Osteoblast (primary cell): ENCODE measurements at regions not wholly inside any gene's neighbourhood (a gene's known extent, or its start where the extent isn't known, plus 50 kb on each side); places are given as distances from the start of the nearest gene placed in this dataset.

Source experiments
- DNase-seq: peaks from one replicate; pipeline ENCODE4 v3.0.0; 2011; ENCODE audit warnings: low spot score, mixed read lengths; ENCODE audit not compliant: insufficient read length; ENCODE audit errors: missing footprints
- H2AFZ ChIP-seq: 2 replicates; pipeline ENCODE4 v1.6.0; 2011; ENCODE audit warnings: mild to moderate bottlenecking, low read length
- H3K27ac ChIP-seq: 2 replicates; pipeline ENCODE4 v1.5.1; 2011; ENCODE audit warnings: mild to moderate bottlenecking, low read depth, low read length, moderate library complexity
- H3K27me3 ChIP-seq: 2 replicates; pipeline ENCODE4 v1.6.0; 2012; ENCODE audit warnings: mild to moderate bottlenecking, control low read depth, inconsistent platforms, low read length, moderate library complexity; ENCODE audit not compliant: insufficient read depth
- H3K36me3 ChIP-seq: 2 replicates; pipeline ENCODE4 v1.5.1; 2011; ENCODE audit warnings: mild to moderate bottlenecking, low read length, control low read depth, moderate library complexity; ENCODE audit not compliant: insufficient read depth
- H3K4me1 ChIP-seq: 2 replicates; pipeline ENCODE4 v1.5.1; 2011; ENCODE audit warnings: mild to moderate bottlenecking, low read length, control low read depth, moderate library complexity; ENCODE audit not compliant: insufficient read depth
- H3K4me2 ChIP-seq: 2 replicates; pipeline ENCODE4 v1.6.0; 2011; ENCODE audit warnings: mild to moderate bottlenecking, low read length; ENCODE audit not compliant: insufficient read depth
- H3K4me3 ChIP-seq: fragments of 200-600 bp; sonication (generic); 3 replicates; pipeline ENCODE4 v1.5.1; 2012; ENCODE audit warnings: mild to moderate bottlenecking, low read length, inconsistent platforms; ENCODE audit not compliant: insufficient read depth
- H3K79me2 ChIP-seq: 2 replicates; pipeline ENCODE4 v1.6.0; 2012; ENCODE audit warnings: mild to moderate bottlenecking, low read length, control low read depth, inconsistent platforms; ENCODE audit not compliant: insufficient read depth
- H3K9me3 ChIP-seq: 2 replicates; pipeline ENCODE4 v1.5.1; 2011; ENCODE audit warnings: low read depth, low read length, control low read depth
- H4K20me1 ChIP-seq: 2 replicates; pipeline ENCODE4 v1.6.0; 2012; ENCODE audit warnings: mild to moderate bottlenecking, low read length, control low read depth; ENCODE audit not compliant: insufficient read depth
- TF ChIP-seq, protein P1 (sequence below): IDR thresholded peaks from 2 replicates; pipeline ENCODE4 v1.5.1; 2011; ENCODE audit warnings: mild to moderate bottlenecking, low read depth, low read length, moderate library complexity; ENCODE audit errors: extremely low read depth

DNA sequence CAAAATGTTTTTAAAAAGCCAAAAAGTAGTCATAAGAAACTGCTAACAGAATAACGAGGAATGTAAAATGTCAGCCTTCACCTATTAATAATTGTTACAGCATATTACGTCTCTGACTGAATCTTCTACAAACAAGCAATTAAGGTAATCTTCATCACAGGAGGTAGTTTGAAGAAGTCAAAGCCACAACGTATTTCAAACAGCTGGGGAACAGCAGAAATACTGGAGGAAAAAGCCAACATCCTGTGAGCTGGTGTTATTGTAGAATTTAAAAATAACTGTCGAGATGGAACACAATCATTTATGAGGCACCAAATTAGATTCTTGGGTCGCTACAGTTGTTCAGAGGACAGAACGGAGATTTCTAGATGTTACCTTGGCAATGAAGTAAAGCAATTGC is 450.5 kb downstream of the AGTPBP1 start:
- Histone ChIP-seq H3K9me3 (no peaks in the 10 kb centered on the region), H3K27ac (no peak overlapping the region), H3K36me3 (no peaks in the 10 kb centered on the region), H2AFZ (no peak overlapping the region), H3K4me3 (no peak overlapping the region), H4K20me1 (no peaks in the 10 kb centered on the region), H3K4me1 (no peaks in the 10 kb centered on the region), H3K4me2 (no peak overlapping the region), H3K27me3 (no peaks in the 10 kb centered on the region), H3K79me2 (no peaks in the 10 kb centered on the region)
- TF ChIP-seq, protein P1, sequence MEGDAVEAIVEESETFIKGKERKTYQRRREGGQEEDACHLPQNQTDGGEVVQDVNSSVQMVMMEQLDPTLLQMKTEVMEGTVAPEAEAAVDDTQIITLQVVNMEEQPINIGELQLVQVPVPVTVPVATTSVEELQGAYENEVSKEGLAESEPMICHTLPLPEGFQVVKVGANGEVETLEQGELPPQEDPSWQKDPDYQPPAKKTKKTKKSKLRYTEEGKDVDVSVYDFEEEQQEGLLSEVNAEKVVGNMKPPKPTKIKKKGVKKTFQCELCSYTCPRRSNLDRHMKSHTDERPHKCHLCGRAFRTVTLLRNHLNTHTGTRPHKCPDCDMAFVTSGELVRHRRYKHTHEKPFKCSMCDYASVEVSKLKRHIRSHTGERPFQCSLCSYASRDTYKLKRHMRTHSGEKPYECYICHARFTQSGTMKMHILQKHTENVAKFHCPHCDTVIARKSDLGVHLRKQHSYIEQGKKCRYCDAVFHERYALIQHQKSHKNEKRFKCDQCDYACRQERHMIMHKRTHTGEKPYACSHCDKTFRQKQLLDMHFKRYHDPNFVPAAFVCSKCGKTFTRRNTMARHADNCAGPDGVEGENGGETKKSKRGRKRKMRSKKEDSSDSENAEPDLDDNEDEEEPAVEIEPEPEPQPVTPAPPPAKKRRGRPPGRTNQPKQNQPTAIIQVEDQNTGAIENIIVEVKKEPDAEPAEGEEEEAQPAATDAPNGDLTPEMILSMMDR = no peak
- DNase-seq = no peak

DNA sequence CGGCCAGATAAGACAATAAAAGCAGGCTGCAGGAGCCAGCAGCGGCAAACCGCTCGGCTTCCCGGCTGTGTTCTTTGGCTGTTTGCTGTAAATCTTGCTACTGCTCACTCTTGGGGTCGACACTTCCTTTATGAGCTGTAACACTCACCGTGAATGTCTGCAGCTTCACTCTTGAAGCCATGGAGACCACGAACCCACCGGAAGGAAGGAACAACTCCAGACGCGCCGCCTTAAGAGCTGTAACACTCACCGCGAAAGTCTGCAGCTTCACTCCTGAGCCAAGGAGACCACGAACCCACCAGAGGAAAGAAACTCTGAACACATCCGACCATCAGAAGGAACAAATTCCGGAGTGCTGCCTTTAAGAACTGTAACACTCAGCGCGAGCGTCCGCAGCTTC is 451.7 kb downstream of the AGTPBP1 start:
- Histone ChIP-seq H2AFZ (no peak overlapping the region), H3K27ac (no peak overlapping the region), H3K4me2 (no peak overlapping the region), H3K36me3 (no peaks in the 10 kb centered on the region), H4K20me1 (no peaks in the 10 kb centered on the region), H3K9me3 (no peaks in the 10 kb centered on the region), H3K79me2 (no peaks in the 10 kb centered on the region), H3K4me3 (no peak overlapping the region), H3K4me1 (no peaks in the 10 kb centered on the region), H3K27me3 (no peaks in the 10 kb centered on the region)
- no peak for DNase-seq
- TF ChIP-seq, protein P1 = no peak

DNA sequence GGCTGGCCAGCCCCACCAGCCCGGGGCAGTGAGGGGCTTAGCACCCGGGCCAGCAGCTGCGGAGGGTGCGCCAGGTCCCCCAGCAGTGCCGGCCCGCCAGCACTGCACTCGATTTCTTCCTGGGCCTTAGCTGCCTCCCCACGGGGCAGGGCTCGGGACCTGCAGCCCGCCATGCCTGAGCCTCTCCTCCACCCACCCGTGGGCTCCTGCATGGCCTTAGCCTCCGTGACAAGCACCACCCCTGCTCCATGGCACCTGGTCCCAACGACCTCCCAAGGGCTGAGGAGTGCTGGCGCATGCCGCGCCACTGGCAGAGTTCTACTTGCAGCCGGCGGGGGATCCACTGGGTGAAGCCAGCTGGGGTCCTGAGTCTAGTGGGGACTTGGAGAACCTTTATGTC is 452.6 kb downstream of the AGTPBP1 start:
- Histone ChIP-seq H3K9me3 (no peaks in the 10 kb centered on the region), H3K4me1 (no peaks in the 10 kb centered on the region), H4K20me1 (no peaks in the 10 kb centered on the region), H3K27me3 (no peaks in the 10 kb centered on the region), H2AFZ (no peak overlapping the region), H3K4me3 (no peak overlapping the region), H3K79me2 (no peaks in the 10 kb centered on the region), H3K4me2 (no peak overlapping the region), H3K36me3 (no peaks in the 10 kb centered on the region), H3K27ac (no peak overlapping the region)
- TF ChIP-seq, protein P1 = no peak
- DNase-seq = no peak

DNA sequence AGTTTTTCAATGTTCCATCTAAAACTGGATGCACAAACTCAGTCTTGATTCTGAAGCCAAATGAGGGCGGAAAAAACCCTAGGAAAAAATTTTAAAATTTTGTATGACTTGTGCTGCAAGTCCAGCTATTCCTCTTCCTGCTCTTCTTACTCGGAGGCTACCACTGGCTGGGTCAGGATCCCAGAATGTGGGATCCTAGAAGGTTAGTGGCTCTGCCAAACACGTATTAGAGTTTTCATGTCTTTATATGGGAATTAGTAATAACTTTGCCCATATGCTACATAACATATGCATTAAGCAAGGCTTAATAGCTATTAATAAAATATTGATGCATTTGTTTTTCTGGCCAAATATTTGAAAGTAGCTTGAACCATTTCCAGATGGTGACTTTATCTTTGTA is 458.3 kb downstream of the AGTPBP1 start:
- Histone ChIP-seq H3K27ac (no peak overlapping the region), H3K4me3 (no peak overlapping the region), H3K27me3 (no peaks in the 10 kb centered on the region), H3K4me2 (no peak overlapping the region), H3K79me2 (no peaks in the 10 kb centered on the region), H3K36me3 (no peaks in the 10 kb centered on the region), H3K4me1 (no peaks in the 10 kb centered on the region), H3K9me3 (no peaks in the 10 kb centered on the region), H2AFZ (no peak overlapping the region), H4K20me1 (no peaks in the 10 kb centered on the region)
- DNase-seq = no peak
- TF ChIP-seq, protein P1 = no peak
